HG03280 (cell line): ENCODE measurements at regions not wholly inside any gene's neighbourhood (a gene's known extent, or its start where the extent isn't known, plus 50 kb on each side); places are given as distances from the start of the nearest gene placed in this dataset.

Experiments used
- ATAC-seq: cut with Tn5 transposase; IDR thresholded peaks from one replicate; pipeline ENCODE4 v1.9.1; 2021; ENCODE audit warnings: mild to moderate bottlenecking, moderate library complexity; ENCODE audit not compliant: unreplicated experiment

DNA sequence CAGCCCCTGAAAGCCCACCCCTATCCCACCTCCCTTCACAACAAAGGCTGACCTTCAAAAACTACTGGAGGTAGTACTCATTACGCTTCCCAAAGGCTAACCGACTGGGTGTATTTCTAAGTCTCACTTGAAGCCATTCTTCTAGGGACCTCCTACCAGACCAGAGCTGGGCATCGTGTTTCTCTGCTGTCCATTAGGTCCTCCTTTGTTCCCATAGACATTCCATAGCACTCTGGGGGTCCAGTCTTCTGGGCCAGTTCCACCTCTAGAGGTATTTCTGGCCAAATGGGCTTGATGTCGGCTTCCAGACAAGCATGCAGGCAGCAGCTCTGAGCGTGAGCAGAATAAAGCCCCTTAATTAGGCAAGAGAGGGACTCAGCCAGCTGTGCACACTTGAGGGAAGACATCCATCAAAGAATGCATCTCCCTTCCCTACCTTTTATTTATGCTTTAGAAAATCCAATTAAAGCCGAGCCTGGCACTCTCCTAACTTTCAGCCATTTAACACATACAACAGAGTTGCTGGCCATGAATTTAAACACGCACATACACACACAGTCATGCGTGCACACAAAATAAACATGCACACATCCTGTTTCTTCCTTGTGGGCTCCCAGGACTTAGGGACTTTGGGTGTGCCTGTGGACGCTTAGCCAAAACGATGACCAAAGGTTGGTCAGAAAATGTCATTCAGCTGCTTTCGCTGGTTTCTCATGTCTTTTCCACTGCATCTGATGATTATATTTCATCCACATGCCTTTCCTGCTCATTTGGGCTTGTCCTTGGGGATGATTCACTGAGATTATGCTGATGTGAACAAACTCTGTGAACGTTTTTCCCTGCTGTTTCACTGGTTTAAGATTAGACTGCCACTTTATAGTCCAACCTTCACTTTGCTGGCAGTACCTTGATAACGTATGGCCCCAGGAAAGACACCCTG lies 362.0 kb upstream of the NFE2L3 start:
- ATAC-seq, result no peak

DNA sequence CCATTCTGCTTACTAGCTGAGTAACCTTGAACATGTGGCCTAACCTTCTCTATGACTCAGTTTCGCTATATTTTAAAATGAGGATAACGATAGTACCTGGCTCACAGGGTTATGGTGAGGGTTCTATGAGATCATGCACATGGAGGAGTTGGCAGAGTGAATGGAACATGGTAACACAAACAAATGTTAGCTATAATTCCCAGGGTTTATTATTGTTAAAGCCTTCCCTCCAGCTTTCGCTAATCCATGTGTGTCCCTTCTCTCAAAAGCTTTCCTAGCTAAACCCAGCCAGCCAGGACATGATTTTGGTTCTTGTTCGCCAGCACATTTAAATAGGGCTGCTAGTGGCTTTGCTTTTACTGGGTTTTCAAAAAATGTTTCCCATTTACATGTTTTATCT lies 361.0 kb upstream of the NFE2L3 start:
- ATAC-seq, result no peak

DNA sequence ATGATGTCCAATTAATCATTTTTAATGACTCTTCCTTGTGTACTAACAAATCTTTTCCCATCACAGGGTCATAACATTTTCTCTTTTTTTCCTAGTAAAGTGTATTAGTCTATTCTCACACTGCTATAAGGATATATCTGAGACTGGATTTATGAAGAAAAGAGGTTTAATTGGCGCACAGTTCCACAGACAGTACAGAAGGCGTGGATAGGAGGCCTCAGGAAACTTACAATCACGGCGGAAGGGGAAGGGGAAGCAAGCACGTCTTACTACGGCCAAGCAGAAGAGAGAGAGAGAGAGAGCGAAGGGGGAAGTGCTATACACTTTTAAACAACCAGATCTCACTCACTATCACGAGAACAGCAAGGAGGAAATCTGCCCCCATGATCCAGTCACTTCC lies 359.4 kb upstream of the NFE2L3 start:
- no peak for ATAC-seq

DNA sequence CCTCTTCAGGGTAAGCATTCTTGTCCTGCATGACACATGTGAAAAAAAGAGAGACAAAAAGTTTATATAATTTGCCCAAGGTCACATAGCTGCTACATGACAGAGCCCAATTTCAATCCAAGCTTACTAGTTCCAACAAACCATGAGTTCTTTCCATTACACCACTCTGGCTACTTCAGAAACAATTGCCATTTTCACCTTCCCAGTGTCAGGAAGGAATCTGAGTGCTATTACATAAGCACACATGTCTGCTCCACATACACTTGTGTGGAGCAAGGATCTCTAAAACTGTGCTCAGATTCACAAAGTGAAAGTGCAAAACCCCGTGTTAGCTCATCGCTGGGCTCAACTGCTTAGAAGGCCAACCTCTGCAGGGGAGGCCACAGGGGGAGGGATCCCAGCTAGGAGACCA lies 356.2 kb upstream of the NFE2L3 start:
- no peak for ATAC-seq

GRCh38 chr7:25798344-25798743 lies 353.7 kb upstream of the NFE2L3 start:
- ATAC-seq, result no peak

GRCh38 chr7:25801214-25801613 lies 350.8 kb upstream of the NFE2L3 start:
- ATAC-seq, result no peak

DNA sequence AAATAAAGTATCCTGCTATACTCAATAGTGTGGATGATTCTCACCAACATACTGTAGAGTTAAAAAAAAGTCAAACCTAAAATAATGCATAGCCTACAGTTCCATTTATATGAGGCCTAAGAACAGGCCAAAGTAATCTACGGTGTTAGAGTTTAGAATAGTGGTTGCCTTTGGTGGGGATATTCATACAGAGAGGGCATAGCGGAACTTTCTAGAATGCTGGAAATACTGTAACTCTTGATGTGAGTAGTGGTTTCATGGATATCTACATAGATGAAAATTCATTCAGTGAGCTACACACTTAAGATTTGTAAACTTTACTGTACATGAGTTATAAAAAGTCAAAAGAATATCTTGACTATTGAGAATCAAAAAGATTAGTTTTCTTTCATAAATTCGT lies 349.9 kb upstream of the NFE2L3 start:
- ATAC-seq, result no peak

DNA sequence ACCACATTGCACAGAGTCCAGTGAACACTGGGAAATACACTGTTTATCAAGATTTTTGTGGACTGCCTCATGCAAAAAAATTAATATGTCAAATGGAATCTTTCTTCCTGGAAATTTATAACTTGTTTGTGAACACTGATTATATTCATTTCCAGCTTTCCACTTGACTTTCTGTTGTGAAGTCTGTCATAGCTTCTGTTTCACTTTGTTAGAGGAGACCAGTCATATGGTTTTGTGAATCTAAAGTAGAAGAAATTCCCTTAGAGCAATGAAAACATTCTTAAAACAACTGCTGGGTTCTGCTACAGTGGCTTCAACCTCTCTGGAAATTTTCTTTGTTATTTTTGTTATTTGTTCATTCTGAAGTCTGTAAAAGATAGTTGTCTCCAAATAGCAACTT lies 349.5 kb upstream of the NFE2L3 start:
- ATAC-seq, result no peak

DNA sequence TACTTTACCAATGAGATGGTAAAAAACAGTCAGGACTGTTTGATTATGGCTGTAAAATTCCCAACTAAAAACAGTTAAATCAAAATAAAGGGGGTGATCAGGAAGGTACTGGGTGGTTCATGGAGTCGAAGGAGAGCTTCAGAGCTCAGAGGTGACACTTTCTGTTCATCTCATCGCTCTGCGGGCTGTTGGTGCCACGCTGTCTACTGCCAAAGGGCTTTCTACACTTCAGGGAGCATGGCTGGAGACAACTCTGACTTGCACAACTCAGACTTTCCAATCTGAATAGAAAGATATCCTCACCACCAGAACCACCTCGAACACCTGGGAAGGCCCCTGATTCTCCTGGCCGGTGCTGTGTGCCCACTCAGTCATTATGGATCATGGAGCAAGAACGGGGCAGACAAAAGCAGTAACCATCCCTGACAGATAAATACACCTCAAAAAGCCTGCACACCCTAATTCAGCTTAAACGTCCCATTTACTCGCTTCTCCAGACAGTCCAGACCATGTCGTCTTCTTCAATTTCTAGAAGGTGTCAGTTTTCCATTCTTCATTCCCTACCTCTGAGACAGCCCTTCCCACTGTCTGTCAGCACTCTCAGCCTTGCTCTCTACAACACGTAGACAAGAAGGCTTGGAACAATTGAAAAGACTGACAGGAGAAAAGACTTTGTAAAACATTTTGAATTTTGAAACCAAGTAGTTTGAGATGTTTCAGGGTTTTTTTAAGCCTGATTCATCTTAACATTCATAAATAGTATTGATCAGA lies 348.7 kb upstream of the NFE2L3 start:
- ATAC-seq, result no peak

DNA sequence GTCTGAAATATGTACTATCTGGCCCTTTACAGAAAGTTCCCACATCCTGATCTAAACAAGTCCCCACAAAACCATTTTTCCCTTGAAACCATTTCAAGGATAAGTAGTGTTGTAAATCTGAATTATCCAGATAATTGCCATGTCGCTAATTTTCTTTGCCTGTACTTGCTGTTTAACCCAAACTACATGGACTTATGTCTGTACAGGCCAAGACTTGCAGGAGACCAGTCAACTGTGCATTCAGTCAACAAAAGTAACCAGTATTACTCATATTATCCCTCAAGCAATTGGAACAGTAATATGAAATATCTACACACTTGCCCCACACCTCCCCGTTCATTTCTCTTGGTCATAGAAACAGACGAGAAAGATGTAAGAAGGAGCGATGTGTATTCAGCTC lies 347.8 kb upstream of the NFE2L3 start:
- ATAC-seq, result no peak

- no peak for ATAC-seq
Observed at GRCh38 chr7:25805027-25805687, 346.8 kb upstream of the NFE2L3 start.

GRCh38 chr7:25807086-25807611 lies 344.8 kb upstream of the NFE2L3 start:
- no peak for ATAC-seq

DNA sequence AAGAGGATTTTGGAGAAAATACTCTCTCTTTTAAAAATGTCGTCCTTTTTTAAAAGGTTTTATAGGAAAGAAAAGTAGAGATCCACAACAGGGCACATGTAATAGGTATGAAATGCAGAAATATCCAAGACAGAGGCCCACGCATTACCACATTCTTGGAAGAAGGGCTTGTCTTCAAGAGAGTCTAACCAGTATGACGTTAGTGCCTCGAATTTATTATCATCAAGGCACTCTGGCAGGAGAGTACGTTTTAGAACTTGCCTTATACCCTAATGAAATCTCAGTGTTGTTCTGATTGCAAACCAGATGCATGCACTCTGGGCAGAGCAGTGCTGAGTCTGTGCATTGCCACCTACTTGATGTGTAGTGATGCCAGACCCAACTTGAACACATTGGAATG lies 342.6 kb upstream of the NFE2L3 start:
- ATAC-seq, result no peak

- no peak for ATAC-seq
Observed at GRCh38 chr7:25812086-25812850, 339.7 kb upstream of the NFE2L3 start.

DNA sequence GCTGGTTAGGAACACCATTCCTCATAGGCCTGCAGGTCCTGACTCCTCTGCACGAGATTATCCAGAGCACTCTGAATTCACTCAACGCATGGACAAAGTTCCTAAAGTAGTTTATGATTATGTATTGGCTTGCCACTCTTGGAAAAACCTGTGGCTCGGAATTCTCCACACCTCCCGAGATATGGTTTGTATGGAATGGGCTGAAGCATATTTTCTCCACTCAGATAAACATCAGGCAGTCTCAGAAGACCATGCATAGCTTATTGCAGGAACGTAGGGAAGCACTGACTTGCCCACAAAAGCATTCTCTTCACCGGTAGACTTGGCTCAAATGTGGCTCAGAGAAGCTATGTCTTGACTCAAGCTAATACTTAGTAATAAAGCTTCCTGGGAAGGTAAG lies 338.6 kb upstream of the NFE2L3 start:
- ATAC-seq, result no peak

DNA sequence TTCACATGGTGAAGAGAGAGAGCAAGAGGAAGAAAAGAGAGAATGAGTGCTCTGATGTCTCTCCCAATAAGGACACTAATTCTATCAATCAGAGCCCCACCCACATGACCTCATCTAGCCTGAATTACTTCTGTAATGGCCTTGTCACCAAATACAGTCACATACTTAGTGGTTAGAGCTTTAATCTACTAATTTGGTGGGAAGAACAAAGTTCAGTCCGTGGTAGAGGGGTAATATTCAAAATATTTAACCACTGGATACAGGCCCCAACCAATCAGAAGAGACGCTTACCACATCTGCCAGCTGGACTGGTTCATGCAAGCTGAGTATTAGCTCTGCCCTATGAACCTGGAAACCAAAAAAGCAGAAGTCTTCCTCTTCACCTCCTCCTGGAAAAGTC lies 336.3 kb upstream of the NFE2L3 start:
- no peak for ATAC-seq

GRCh38 chr7:25820432-25821040 lies 331.5 kb upstream of the NFE2L3 start:
- ATAC-seq, result no peak

GRCh38 chr7:25821225-25821624 lies 330.8 kb upstream of the NFE2L3 start:
- no peak for ATAC-seq

- no peak for ATAC-seq
Observed at GRCh38 chr7:25822823-25823222, 329.2 kb upstream of the NFE2L3 start.

DNA sequence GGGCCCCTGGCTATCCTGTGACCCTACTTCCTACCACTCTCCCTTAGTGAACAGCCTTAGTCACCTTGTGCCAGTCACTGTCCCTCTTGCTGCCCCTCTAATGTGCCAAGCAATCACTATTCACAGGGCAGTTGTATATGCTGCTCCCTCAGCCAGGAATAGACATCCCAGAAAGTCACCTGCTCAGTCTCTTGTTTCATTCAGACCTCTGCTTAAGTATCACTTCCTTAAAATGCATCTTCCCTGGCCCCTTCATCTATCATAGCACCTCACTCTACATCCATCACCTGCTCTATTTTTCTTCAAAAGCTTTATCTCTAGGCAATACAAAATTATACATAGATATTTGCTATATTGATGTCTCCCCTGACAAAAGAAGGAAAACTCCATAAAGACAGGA lies 328.4 kb upstream of the NFE2L3 start:
- ATAC-seq, result no peak
